ENCODE measurements at regions not wholly inside any gene's neighbourhood (a gene's known extent, or its start where the extent isn't known, plus 50 kb on each side); places are given as distances from the start of the nearest gene placed in this dataset.

DNA sequence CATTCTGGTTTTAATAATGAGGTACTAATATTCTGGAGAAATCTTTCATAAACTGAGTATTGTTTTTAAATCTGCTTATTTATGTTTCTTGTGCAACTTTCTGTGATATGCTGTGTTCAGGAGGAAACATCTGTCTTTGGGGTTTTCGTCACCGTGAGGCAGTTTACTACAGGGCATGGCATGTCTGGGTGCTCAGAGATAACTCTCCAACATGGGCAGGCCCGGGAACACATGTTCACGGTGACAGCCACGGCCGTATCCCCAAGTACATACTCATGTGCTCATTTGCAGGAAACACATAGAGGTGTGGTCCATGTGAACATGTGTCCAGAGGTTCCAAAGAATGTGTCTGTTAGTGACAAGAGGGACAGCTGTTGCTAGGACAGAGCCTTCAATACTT, 62.1 kb upstream of the CNKSR3 start:
- no peak overlapping the region for H3K4me3 ChIP-seq (ENCODE audit: low read depth, low read length)
- DNase-seq (ENCODE audit: low read depth, low spot score), result no peak
- in situ Hi-C loops (cut with HindIII; ENCODE audit: low sequenced_read_pairs), result no loop called here
- TF ChIP-seq, protein P1, sequence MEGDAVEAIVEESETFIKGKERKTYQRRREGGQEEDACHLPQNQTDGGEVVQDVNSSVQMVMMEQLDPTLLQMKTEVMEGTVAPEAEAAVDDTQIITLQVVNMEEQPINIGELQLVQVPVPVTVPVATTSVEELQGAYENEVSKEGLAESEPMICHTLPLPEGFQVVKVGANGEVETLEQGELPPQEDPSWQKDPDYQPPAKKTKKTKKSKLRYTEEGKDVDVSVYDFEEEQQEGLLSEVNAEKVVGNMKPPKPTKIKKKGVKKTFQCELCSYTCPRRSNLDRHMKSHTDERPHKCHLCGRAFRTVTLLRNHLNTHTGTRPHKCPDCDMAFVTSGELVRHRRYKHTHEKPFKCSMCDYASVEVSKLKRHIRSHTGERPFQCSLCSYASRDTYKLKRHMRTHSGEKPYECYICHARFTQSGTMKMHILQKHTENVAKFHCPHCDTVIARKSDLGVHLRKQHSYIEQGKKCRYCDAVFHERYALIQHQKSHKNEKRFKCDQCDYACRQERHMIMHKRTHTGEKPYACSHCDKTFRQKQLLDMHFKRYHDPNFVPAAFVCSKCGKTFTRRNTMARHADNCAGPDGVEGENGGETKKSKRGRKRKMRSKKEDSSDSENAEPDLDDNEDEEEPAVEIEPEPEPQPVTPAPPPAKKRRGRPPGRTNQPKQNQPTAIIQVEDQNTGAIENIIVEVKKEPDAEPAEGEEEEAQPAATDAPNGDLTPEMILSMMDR (IDR thresholded peaks at IDR 0.05; ENCODE audit: low read depth, low read length), result no peak

DNA sequence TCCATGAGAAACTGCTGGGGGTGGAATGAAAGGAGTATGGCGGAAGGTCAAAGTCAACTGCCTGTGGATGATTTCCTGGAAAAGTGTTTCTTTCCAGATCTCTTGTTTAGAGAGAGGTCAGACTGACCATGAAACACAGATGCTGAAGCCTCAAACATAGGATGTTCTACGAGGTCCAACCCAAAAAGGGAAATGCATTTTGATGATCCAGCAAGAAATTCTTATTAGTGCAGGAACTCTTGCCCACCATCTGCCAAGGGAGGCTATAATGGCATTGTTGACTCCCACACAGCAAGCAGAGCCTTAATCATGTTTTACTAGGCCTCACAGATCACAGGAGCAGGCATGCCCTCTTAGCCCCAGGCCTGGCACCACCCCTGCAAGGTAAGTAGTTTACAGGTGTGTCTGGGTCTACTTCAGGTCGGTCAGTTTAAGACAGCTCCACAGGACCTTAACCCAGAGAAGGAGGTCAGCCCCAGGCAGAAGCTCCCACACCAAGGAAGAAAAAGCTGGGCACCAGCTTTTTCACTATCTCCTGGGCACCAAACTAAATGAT, 67.6 kb upstream of the CNKSR3 start:
- in situ Hi-C loops (cut with HindIII; ENCODE audit: low sequenced_read_pairs), result no loop called here
- TF ChIP-seq, protein P1 (IDR thresholded peaks at IDR 0.05; ENCODE audit: low read depth, low read length), result no peak
- DNase-seq (ENCODE audit: low read depth, low spot score), result no peak
- no peak overlapping the region for H3K4me3 ChIP-seq (ENCODE audit: low read depth, low read length)

DNA sequence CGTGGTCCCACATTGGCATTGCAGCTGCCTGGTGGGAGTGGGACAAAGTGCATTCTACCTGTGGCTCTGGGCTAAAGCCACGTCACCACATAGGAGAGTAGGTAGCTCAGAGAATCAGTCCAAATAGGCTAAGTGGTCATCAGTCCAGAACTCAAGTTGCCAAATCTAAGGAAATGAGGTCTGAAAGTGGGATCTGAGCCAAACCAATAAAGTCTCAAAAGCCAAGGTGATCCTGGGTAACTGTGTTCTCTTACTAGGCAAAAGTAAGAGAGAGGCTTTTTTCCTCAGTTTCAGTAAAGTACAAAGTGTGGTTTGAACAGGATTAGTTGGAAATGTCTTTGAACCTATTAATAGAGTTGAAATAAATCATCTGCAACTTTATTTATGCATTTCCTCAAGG, 68.6 kb upstream of the CNKSR3 start:
- no peak overlapping the region for H3K4me3 ChIP-seq (ENCODE audit: low read depth, low read length)
- in situ Hi-C loops (cut with HindIII; ENCODE audit: low sequenced_read_pairs), result no loop called here
- TF ChIP-seq, protein P1 (IDR thresholded peaks at IDR 0.05; ENCODE audit: low read depth, low read length), result no peak
- no peak for DNase-seq (ENCODE audit: low read depth, low spot score)

DNA sequence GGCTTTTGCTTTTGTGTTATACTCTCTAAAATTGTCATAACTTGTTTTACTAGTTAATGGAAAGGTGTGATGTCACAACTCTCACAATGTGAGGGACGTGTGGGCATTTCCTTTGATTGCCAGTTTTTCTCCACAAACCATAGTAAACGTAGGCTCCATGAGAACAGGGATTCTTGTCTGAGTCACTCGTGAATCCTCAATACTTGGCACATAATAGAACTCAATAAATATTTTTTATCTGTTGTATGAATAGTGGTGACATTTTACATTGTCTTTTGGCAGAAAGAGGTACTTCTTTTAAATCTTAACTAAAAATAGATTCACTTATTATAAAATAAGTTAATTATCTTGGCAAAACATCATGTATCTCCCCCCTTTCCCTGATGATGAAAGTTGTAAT, 69.0 kb upstream of the CNKSR3 start:
- TF ChIP-seq, protein P1 (IDR thresholded peaks at IDR 0.05; ENCODE audit: low read depth, low read length), result no peak
- no peak overlapping the region for H3K4me3 ChIP-seq (ENCODE audit: low read depth, low read length)

DNA sequence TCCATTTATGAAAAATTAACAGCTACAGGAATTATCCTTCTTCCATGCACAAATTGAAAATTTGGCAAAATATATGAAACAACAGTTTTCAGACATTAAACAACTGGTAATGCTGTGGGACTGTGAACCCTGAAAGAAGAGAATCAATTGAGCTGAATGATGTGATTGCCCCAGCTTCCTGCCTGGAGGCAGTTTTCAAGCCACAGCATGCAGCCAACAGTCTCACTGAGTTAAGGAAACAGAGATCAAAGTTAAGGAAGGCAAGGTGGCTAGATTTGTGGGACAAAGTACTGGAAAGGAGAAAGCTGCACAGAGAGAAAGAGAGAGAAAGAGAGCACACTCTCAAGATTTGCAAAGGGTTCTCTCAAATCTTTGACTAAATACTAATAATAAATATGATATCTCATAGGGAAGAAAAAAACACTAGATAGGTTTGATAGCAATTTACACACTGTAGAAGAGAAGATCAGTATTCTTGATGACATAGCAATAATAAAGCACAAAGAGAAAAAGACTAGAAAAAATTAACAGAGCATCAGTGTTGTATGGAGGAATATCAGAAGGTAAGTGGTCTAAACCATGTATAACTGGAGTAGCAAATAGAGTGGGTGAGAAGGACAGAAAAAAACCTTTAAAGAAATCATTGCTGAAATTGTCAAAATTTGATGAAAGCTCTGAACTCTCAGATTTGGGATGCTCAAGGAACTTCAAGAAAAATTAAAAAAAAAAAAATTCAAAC, 70.1 kb upstream of the CNKSR3 start:
- TF ChIP-seq, protein P1 (IDR thresholded peaks at IDR 0.05; ENCODE audit: low read depth, low read length), result no peak
- no peak overlapping the region for H3K4me3 ChIP-seq (ENCODE audit: low read depth, low read length)
- in situ Hi-C loops (cut with HindIII; ENCODE audit: low sequenced_read_pairs), result no loop called here
- DNase-seq (ENCODE audit: low read depth, low spot score), result no peak

More for the DNA sequence above, 69.0 kb upstream of the CNKSR3 start:
- in situ Hi-C loops (cut with HindIII; ENCODE audit: low sequenced_read_pairs), result no loop called here
- DNase-seq (ENCODE audit: low read depth, low spot score), result no peak

DNA sequence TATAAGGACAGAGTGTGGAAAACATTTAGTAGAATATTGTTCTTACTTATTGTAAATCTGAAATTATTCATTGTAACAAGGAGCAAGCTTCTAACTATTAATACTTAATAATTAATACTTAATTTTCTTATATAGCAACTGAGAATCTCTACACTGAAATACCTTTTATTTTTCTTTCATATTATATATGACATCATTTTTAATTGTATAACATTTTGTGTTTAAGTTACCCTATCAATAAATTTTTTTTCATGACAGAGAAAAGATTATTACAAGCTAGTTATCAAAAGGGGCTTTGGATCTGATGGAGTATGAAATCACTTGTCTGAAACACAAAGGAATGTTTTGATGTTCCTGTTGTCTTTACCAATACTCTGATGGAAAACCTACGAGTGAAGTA, 72.2 kb upstream of the CNKSR3 start:
- TF ChIP-seq, protein P1 (IDR thresholded peaks at IDR 0.05; ENCODE audit: low read depth, low read length), result no peak
- DNase-seq (ENCODE audit: low read depth, low spot score), result no peak
- H3K4me3 ChIP-seq (ENCODE audit: low read depth, low read length), result no peak overlapping the region
- in situ Hi-C loops (cut with HindIII; ENCODE audit: low sequenced_read_pairs), result no loop called here
